Ammon's horn (tissue), 1 donor: ENCODE measurements at regions not wholly inside any gene's neighbourhood (a gene's known extent, or its start where the extent isn't known, plus 50 kb on each side); places are given as distances from the start of the nearest gene placed in this dataset.
"Not testable (repeated sequence)": the region's sequence is repeated elsewhere in the genome, so short reads cannot be mapped to it uniquely, and the experiment has no call there.

ENCODE experiments used
- DNase-seq: peaks from one replicate; pipeline ENCODE4 v3.0.0-alpha.2; 2016; ENCODE audit warnings: low spot score

GRCh38 chr14:59006179-59006578 lies 182.3 kb upstream of the DAAM1 start:
- DNase-seq = not testable (repeated sequence)

GRCh38 chr14:59009967-59010366 lies 178.5 kb upstream of the DAAM1 start:
- DNase-seq = no peak

- DNase-seq = no peak
Observed at GRCh38 chr14:59013672-59014298, 174.7 kb upstream of the DAAM1 start.

GRCh38 chr14:59015482-59015881 lies 173.0 kb upstream of the DAAM1 start:
- no peak for DNase-seq

GRCh38 chr14:59017285-59017965 lies 171.0 kb upstream of the DAAM1 start:
- no peak for DNase-seq

GRCh38 chr14:59018460-59018859 lies 170.0 kb upstream of the DAAM1 start:
- no peak for DNase-seq

- no peak for DNase-seq
Observed at GRCh38 chr14:59018978-59019377, 169.5 kb upstream of the DAAM1 start.

- no peak for DNase-seq
Observed at GRCh38 chr14:59020382-59020781, 168.1 kb upstream of the DAAM1 start.

GRCh38 chr14:59022144-59022543 lies 166.3 kb upstream of the DAAM1 start:
- no peak for DNase-seq

- DNase-seq = no peak
Observed at GRCh38 chr14:59026081-59026480, 162.4 kb upstream of the DAAM1 start.

- DNase-seq = not testable (repeated sequence)
Observed at GRCh38 chr14:59026640-59027039, 161.8 kb upstream of the DAAM1 start.

- peak; percentile 84 for DNase-seq
Observed at GRCh38 chr14:59028476-59029202, 159.8 kb upstream of the DAAM1 start.

- DNase-seq = no peak
Observed at GRCh38 chr14:59032826-59033225, 155.6 kb upstream of the DAAM1 start.

- no peak for DNase-seq
Observed at GRCh38 chr14:59036134-59036533, 152.3 kb upstream of the DAAM1 start.

GRCh38 chr14:59037086-59037485 lies 151.4 kb upstream of the DAAM1 start:
- DNase-seq = no peak

- DNase-seq = no peak
Observed at GRCh38 chr14:59037620-59038019, 150.8 kb upstream of the DAAM1 start.

- DNase-seq = no peak
Observed at GRCh38 chr14:59038746-59039145, 149.7 kb upstream of the DAAM1 start.

GRCh38 chr14:59041308-59041707 lies 147.2 kb upstream of the DAAM1 start:
- DNase-seq = no peak

GRCh38 chr14:59044707-59045106 lies 143.8 kb upstream of the DAAM1 start:
- no peak for DNase-seq

- no peak for DNase-seq
Observed at GRCh38 chr14:59046746-59047145, 141.7 kb upstream of the DAAM1 start.

GRCh38 chr14:59055006-59055405 lies 133.5 kb upstream of the DAAM1 start:
- no peak for DNase-seq

- peak; percentile 77 for DNase-seq
Observed at GRCh38 chr14:59055439-59056045, 132.9 kb upstream of the DAAM1 start.

- no peak for DNase-seq
Observed at GRCh38 chr14:59057551-59057950, 130.9 kb upstream of the DAAM1 start.
